Upper lobe of right lung (tissue), 1 donor: ENCODE measurements at regions not wholly inside any gene's neighbourhood (a gene's known extent, or its start where the extent isn't known, plus 50 kb on each side); places are given as distances from the start of the nearest gene placed in this dataset.

Source experiments
- ATAC-seq: fragments of 200-7000 bp; cut with Tn5 transposase; one replicate; pipeline ENCODE4 v1.9.1; 2020; ENCODE audit warnings: mild to moderate bottlenecking, moderate library complexity
- DNase-seq: peaks from one replicate; pipeline ENCODE4 v3.0.0-alpha.2; 2020
- H3K27ac ChIP-seq: fragments of 200-600 bp; one replicate; pipeline ENCODE4 v1.8.0; 2022
- H3K27me3 ChIP-seq: fragments of 200-600 bp; one replicate; pipeline ENCODE4 v1.8.0; 2022; ENCODE audit warnings: mild to moderate bottlenecking
- H3K36me3 ChIP-seq: fragments of 200-600 bp; one replicate; pipeline ENCODE4 v1.8.0; 2022
- H3K4me1 ChIP-seq: fragments of 200-600 bp; one replicate; pipeline ENCODE4 v1.8.0; 2022
- H3K4me3 ChIP-seq: fragments of 200-600 bp; one replicate; pipeline ENCODE4 v1.8.0; 2022; ENCODE audit warnings: mild to moderate bottlenecking
- H3K9me3 ChIP-seq: fragments of 200-600 bp; one replicate; pipeline ENCODE4 v1.8.0; 2022
- intact Hi-C: fragments of 100-400 bp; cut with DNase I; formaldehyde crosslinking; loops from one replicate; pipeline ENCODE4 v1.11.0; 2022
- TF ChIP-seq, protein P1 (sequence below): fragments of 200-600 bp; IDR thresholded peaks from one replicate; pipeline ENCODE4 v1.8.0; 2022; ENCODE audit warnings: antibody characterized with exemption
- donor health status: DM: no; HTN: yes; CAD: no; lungs with severe emphysema.

DNA sequence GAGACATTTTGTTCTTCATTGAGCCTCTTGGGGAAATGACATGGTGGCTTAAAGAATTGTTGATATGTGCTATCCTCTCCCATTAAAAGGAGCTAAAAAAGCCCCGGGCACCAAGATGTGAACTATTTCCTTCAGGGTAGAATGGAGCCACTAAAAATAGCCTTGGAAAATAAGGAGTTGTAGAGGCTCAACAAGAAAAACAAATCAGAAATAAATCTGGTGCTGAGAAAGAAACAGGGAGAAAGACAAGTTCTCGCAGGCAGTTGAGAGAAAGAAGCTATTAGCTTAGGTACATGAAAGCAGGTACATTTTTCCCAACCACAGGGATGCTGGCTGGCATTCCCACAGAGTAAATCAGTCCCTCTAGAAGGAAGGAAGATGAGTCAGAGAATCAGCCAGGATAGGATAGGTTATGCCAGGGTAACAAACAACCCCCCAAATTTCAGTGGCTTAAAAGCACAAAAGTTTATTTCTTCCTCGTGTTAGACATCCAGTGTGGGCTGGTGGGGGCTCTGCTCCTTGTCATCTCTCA, 134.6 kb upstream of the ADRA1B start:
- TF ChIP-seq, protein P1, sequence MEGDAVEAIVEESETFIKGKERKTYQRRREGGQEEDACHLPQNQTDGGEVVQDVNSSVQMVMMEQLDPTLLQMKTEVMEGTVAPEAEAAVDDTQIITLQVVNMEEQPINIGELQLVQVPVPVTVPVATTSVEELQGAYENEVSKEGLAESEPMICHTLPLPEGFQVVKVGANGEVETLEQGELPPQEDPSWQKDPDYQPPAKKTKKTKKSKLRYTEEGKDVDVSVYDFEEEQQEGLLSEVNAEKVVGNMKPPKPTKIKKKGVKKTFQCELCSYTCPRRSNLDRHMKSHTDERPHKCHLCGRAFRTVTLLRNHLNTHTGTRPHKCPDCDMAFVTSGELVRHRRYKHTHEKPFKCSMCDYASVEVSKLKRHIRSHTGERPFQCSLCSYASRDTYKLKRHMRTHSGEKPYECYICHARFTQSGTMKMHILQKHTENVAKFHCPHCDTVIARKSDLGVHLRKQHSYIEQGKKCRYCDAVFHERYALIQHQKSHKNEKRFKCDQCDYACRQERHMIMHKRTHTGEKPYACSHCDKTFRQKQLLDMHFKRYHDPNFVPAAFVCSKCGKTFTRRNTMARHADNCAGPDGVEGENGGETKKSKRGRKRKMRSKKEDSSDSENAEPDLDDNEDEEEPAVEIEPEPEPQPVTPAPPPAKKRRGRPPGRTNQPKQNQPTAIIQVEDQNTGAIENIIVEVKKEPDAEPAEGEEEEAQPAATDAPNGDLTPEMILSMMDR = no peak
- H3K27me3 ChIP-seq = no peaks in the 10 kb centered on the region
- no peaks in the 10 kb centered on the region for H3K4me1 ChIP-seq
- intact Hi-C loops = no loop called here
- no peaks in the 10 kb centered on the region for H3K9me3 ChIP-seq
- no peaks in the 10 kb centered on the region for H3K36me3 ChIP-seq
- no peak overlapping the region for H3K27ac ChIP-seq
- ATAC-seq (no peak), DNase-seq (no peak)
- H3K4me3 ChIP-seq = no peak overlapping the region

DNA sequence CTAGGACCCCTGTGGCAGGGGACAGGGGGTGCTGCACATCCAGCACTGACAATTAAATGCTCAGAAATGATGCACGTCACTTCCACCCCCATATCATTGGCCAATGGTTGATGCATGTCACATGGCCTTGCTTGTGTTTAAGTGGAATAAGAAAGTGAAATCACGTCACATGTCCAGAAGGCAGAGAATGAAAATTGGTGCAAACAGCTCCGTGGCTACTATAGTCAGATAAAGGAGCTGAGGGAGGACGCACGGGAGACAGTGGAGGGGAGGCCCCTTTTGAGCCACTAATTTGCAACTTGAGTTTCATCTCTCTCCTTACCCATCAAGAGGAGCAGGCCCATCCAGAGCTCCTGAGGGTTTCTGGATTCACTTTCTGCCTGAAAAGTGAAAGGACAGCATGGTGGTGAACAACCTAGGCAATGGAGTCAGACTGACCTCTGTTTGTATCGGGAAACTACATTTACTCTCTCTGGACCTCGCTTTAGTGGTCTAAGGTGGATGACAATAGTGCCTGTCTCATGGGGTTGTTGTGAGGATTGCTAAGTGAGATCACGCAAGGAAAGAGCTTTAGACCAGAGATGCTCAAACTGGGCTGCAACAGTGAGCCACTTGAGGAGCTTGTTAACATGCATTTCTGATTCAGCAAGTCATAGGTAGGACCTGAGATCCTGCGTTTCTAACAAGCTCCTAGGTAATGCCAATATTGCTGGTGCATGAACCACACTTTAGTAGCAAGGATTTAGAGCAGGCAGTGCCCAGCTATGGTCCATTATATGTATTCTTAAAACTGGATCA, 133.9 kb upstream of the ADRA1B start:
- no peak overlapping the region for H3K4me3 ChIP-seq
- H3K4me1 ChIP-seq = no peaks in the 10 kb centered on the region
- ATAC-seq (no peak), DNase-seq (no peak)
- H3K27me3 ChIP-seq = no peaks in the 10 kb centered on the region
- no peaks in the 10 kb centered on the region for H3K36me3 ChIP-seq
- TF ChIP-seq, protein P1 = no peak
- no peaks in the 10 kb centered on the region for H3K9me3 ChIP-seq
- intact Hi-C loops = no loop called here
- no peak overlapping the region for H3K27ac ChIP-seq

DNA sequence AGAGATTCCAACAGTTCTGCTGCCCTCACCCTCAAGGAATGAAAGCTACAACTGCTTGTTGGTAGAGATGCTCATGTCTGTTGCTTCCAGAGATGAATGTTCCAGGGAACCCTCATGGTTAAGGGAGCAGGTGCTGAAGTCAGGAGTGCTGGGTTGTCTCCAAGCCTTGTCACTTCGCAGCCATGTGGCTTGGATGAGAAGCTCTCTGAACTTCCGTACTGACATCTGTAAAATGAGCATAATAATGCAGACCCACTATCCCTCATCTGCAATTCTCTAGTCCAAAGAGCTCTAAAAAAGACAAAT, 133.3 kb upstream of the ADRA1B start:
- Histone ChIP-seq H3K27me3 (no peaks in the 10 kb centered on the region), H3K9me3 (no peaks in the 10 kb centered on the region), H3K27ac (no peak overlapping the region), H3K36me3 (no peaks in the 10 kb centered on the region), H3K4me3 (no peak overlapping the region), H3K4me1 (peaks cover 4% of the 10 kb centered on the region)
- ATAC-seq = no peak
- TF ChIP-seq, protein P1 = no peak
- intact Hi-C loops = no loop called here
- no peak for DNase-seq

DNA sequence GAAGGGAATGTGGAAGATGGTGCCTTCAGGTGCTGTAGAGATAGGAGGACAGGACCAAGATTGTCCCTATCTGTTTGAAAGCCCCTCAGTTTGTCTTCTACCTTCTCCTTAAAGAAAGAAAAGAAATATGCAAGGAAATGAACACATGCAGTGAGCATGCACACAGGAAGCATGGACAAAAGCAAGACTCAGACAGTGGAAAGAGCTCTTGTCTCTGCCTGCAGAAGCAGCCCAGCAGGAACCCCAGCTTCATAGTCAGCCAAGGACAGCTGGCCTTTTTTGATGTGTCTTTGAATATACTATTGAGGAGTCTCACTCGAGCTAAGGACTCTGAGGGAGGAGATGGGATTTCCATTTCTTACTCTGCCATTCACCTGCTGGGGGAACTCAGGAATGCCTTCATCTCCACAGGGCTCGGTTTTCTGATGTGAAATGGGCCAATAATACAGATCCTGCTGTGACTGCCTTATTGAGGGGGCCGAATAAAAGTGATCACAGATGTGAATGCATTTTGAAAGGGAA, 132.5 kb upstream of the ADRA1B start:
- DNase-seq = no peak
- intact Hi-C loops = no loop called here
- H3K36me3 ChIP-seq = no peaks in the 10 kb centered on the region
- TF ChIP-seq, protein P1 = no peak
- ATAC-seq = no peak
- H3K27me3 ChIP-seq = no peaks in the 10 kb centered on the region
- H3K4me1 ChIP-seq = peaks cover 7% of the 10 kb centered on the region
- no peak overlapping the region for H3K27ac ChIP-seq
- H3K4me3 ChIP-seq = no peak overlapping the region
- H3K9me3 ChIP-seq = no peaks in the 10 kb centered on the region

DNA sequence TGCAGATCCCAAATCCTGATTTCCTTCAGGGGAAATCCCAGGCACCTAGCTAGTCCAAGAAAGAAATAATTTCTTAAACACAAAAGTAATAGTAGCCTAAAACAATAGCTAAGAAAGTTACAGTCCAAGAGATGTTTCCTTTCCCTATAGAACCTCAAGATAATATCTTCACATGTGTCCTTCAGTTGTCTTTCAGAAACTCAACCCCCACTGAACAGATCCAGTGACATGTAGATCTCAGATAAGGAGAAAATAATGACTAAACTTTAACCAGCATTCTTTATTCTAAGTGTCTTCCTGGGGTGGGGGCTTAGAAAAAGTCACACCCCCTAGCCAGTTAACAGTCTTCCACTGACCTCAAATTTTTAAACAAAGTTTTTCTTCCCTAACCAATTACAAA, 131.3 kb upstream of the ADRA1B start:
- intact Hi-C loops = no loop called here
- no peak overlapping the region for H3K27ac ChIP-seq
- DNase-seq = no peak
- no peak overlapping the region for H3K4me3 ChIP-seq
- H3K9me3 ChIP-seq = no peaks in the 10 kb centered on the region
- no peak for ATAC-seq
- peaks cover 12% of the 10 kb centered on the region for H3K4me1 ChIP-seq
- no peaks in the 10 kb centered on the region for H3K36me3 ChIP-seq
- TF ChIP-seq, protein P1 = no peak
- H3K27me3 ChIP-seq = no peaks in the 10 kb centered on the region
